ENCODE measurements at regions not wholly inside any gene's neighbourhood (a gene's known extent, or its start where the extent isn't known, plus 50 kb on each side); places are given as distances from the start of the nearest gene placed in this dataset.

DNA sequence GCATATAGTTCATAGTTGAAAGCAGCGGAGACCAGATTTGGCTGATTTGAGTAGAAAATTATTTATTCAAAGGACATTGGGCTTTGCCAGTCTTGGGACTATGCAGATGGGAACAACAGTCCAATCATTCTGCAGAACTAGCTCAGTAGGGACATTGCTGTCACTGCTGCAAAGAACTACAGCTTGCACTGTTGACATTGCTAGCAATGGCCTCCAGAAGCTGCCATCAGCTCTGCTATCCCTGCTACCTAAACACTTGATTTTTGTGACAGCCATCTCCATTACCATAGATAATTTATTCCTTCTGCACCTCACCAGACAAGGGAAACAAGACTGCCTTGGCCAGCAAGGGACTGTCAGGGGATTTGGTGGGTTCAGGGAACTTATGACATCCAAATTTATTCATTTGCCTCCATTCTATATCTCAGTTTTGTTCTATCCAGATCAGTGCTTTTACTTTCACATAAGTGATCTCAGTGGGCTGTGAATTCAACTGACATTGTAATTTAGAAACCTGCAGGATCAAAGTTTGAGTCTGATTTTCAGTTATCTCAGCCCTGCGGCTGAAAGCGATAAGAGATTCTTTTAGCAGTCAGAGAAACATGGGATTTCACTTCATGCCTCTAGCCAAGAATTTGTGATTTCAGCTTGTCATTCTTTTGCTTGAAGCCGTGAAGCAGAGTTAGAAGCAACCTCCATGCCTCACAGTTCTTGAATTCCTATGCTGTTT lies 136.7 kb upstream of the FBXO33 start:
- Histone ChIP-seq H3K36me3 (replicated peaks in 1 of 2; ENCODE audit: insufficient read depth in 1 of 2, low read depth in 2 of 2) (no peaks in the 10 kb centered on the region), H3K9me3 (peaks cover 0 to 7% (median 0%) of the 10 kb centered on the region in 3 donors), H3K4me3 (no peak overlapping the region), H3K4me1 (no peaks in the 10 kb centered on the region), H3K27ac (no peak overlapping the region), H3K27me3 (no peaks in the 10 kb centered on the region)
- TF ChIP-seq, protein P1, sequence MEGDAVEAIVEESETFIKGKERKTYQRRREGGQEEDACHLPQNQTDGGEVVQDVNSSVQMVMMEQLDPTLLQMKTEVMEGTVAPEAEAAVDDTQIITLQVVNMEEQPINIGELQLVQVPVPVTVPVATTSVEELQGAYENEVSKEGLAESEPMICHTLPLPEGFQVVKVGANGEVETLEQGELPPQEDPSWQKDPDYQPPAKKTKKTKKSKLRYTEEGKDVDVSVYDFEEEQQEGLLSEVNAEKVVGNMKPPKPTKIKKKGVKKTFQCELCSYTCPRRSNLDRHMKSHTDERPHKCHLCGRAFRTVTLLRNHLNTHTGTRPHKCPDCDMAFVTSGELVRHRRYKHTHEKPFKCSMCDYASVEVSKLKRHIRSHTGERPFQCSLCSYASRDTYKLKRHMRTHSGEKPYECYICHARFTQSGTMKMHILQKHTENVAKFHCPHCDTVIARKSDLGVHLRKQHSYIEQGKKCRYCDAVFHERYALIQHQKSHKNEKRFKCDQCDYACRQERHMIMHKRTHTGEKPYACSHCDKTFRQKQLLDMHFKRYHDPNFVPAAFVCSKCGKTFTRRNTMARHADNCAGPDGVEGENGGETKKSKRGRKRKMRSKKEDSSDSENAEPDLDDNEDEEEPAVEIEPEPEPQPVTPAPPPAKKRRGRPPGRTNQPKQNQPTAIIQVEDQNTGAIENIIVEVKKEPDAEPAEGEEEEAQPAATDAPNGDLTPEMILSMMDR (IDR thresholded peaks at IDR 0.05) = no peak
- no peak for TF ChIP-seq POLR2A (IDR thresholded peaks at IDR 0.05)
- no peak for DNase-seq
- no peak for ATAC-seq
- intact Hi-C loops (cut with DNase I) = no loop called here
- WGBS, 2 donors = 25 to 34% methylated on average over 4 of the region's 4 CpGs

DNA sequence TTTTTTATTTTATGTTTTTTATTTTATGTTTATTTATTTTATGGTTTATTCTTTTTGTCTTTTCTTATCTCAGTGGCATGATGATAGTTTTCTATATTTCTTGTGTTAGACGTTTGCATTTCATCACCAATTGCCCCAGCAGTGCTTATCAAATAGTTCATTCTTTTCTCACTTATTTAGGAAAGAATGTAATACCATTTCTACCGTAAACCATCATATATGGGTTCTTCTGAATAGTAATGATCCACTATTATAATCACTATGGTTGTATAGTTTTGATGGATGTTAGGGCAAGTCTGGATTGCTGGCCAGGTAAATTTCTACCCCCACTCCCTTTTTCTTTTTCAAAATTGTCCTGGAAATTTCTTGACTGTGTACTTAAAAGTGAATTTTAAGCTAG lies 134.6 kb upstream of the FBXO33 start:
- Histone ChIP-seq H3K9me3 (peaks cover 0 to 7% (median 0%) of the 10 kb centered on the region in 3 donors), H3K36me3 (replicated peaks in 1 of 2; ENCODE audit: insufficient read depth in 1 of 2, low read depth in 2 of 2) (no peaks in the 10 kb centered on the region), H3K4me3 (no peak overlapping the region), H3K4me1 (no peaks in the 10 kb centered on the region), H3K27me3 (no peaks in the 10 kb centered on the region), H3K27ac (no peak overlapping the region)
- ATAC-seq (no peak), DNase-seq (no peak)
- 55 to 60% methylated on average over 2 of the region's 2 CpGs for WGBS, 2 donors
- intact Hi-C loops (cut with DNase I) = no loop called here
- TF ChIP-seq, protein P1 (IDR thresholded peaks at IDR 0.05) = no peak
- TF ChIP-seq POLR2A (IDR thresholded peaks at IDR 0.05) = no peak

DNA sequence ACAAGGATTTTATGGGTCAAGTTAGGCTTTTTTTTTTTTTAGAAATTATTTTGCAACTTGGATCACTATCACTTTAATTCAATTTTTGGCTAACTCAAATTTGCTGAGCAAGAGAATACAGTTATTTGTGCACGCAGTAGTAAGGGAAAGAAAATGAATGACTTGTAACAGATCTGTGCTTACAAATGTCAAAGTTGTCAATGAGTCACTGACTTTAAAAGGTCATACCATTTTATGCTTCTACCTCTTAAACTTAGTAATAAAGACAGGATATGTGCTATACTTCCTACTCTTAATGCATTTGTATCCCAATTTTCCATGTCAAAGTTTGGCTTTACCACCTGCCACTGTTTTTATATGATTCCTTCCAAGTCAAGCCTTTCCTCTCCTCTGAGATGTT lies 131.1 kb upstream of the FBXO33 start:
- no peak overlapping the region for H3K4me3 ChIP-seq
- no peaks in the 10 kb centered on the region for H3K4me1 ChIP-seq
- TF ChIP-seq POLR2A (IDR thresholded peaks at IDR 0.05) = no peak
- TF ChIP-seq, protein P1 (IDR thresholded peaks at IDR 0.05) = no peak
- DNase-seq (no peak), ATAC-seq (no peak)
- 59 to 68% methylated on average over 1 of the region's 1 CpG for WGBS, 2 donors
- H3K36me3 ChIP-seq (replicated peaks in 1 of 2; ENCODE audit: insufficient read depth in 1 of 2, low read depth in 2 of 2) = no peaks in the 10 kb centered on the region
- H3K9me3 ChIP-seq = peaks cover 0 to 7% (median 0%) of the 10 kb centered on the region in 3 donors
- intact Hi-C loops (cut with DNase I) = no loop called here
- no peaks in the 10 kb centered on the region for H3K27me3 ChIP-seq
- H3K27ac ChIP-seq = no peak overlapping the region

DNA sequence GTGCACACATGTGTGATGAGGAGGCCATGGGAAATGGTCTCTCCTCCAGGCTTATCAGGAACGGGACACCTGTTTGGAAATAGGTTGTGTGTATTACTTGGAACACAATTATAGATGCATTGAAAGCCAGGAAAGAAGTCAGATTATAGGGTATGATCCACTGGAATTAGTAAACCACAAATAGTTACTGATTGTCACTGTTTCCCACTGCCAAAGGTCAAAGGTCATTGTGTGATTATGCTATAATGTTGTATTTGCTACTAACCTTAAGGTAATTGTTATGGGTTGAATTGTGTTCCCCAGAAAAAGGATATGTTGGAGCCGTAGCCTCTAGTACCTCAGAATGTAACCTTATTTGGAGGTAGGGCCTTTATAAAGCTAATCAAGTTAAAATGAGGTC lies 129.9 kb upstream of the FBXO33 start:
- H3K9me3 ChIP-seq = no peaks in the 10 kb centered on the region
- intact Hi-C loops (cut with DNase I) = no loop called here
- TF ChIP-seq, protein P1 (IDR thresholded peaks at IDR 0.05) = no peak
- TF ChIP-seq POLR2A (IDR thresholded peaks at IDR 0.05) = no peak
- H3K27me3 ChIP-seq = no peaks in the 10 kb centered on the region
- no peaks in the 10 kb centered on the region for H3K36me3 ChIP-seq (replicated peaks in 1 of 2; ENCODE audit: insufficient read depth in 1 of 2, low read depth in 2 of 2)
- no peak overlapping the region for H3K27ac ChIP-seq
- WGBS, 2 donors = 73 to 77% methylated on average over 2 of the region's 2 CpGs
- no peak overlapping the region for H3K4me3 ChIP-seq
- ATAC-seq (no peak), DNase-seq (no peak)
- H3K4me1 ChIP-seq = no peaks in the 10 kb centered on the region

DNA sequence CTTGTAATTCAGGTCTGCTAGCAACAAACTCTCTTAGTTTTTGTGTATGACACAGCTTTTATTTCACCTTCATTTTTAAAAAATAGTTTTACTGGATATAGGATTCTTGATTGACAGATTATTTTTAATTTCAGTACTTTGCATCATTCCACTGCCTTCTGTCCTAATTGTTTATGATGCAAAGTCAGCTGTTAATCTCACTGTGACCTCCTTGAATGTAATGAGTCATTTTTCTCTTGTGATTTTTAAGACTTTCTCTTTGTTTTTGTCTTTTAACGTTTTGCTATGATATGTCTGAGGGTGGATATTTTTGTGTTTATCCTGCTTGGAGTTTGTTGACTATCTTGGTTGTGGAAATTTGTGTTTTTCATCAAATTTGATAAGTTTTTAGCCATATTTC lies 126.3 kb upstream of the FBXO33 start:
- no peaks in the 10 kb centered on the region for H3K36me3 ChIP-seq (replicated peaks in 1 of 2; ENCODE audit: insufficient read depth in 1 of 2, low read depth in 2 of 2)
- 49 to 61% methylated on average over 1 of the region's 1 CpG for WGBS, 2 donors
- intact Hi-C loops (cut with DNase I) = no loop called here

More for the DNA sequence above, 126.3 kb upstream of the FBXO33 start:
- H3K27ac ChIP-seq = no peak overlapping the region
- TF ChIP-seq POLR2A (IDR thresholded peaks at IDR 0.05) = no peak
- no peak for DNase-seq
- no peak overlapping the region for H3K4me3 ChIP-seq
- H3K27me3 ChIP-seq = no peaks in the 10 kb centered on the region
- no peak for ATAC-seq
- peaks cover 0 to 2% (median 0%) of the 10 kb centered on the region in 3 donors for H3K9me3 ChIP-seq
- H3K4me1 ChIP-seq = no peaks in the 10 kb centered on the region
